PC-3 (cell line): ENCODE measurements at regions not wholly inside any gene's neighbourhood (a gene's known extent, or its start where the extent isn't known, plus 50 kb on each side); places are given as distances from the start of the nearest gene placed in this dataset.

Experiments used
- EZH2 ChIP-seq: fragments of 300-600 bp; sonication (generic); IDR thresholded peaks from one replicate; pipeline ENCODE4 v1.6.1; 2017; ENCODE audit warnings: antibody characterized with exemption, mild to moderate bottlenecking, low read length; ENCODE audit not compliant: unreplicated experiment
- TF ChIP-seq, protein P1 (sequence below): fragments of 300-600 bp; sonication (generic); conservative IDR thresholded peaks from 2 replicates; pipeline ENCODE4 v1.5.1; 2017; ENCODE audit warnings: antibody characterized with exemption, low read depth, mild to moderate bottlenecking, low read length

DNA sequence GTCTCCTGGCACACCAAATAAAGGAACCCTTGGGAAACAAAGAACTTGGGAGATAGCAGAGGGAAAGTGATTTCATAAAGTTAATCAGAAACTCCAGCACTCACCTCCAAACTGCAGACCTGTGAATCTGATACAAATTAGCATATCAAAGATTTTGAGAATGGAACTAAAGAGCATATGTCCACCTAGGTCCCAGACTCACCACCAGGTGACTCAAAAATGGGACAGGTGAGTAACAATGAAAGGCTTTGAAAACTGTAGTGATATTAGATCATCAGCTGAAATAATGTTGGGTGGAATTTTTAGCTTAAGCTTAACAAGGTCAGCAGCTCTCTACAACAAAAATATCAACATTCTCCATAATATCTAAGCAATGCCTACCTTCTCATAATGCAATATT is 214.8 kb downstream of the RERGL start:
- TF ChIP-seq, protein P1, sequence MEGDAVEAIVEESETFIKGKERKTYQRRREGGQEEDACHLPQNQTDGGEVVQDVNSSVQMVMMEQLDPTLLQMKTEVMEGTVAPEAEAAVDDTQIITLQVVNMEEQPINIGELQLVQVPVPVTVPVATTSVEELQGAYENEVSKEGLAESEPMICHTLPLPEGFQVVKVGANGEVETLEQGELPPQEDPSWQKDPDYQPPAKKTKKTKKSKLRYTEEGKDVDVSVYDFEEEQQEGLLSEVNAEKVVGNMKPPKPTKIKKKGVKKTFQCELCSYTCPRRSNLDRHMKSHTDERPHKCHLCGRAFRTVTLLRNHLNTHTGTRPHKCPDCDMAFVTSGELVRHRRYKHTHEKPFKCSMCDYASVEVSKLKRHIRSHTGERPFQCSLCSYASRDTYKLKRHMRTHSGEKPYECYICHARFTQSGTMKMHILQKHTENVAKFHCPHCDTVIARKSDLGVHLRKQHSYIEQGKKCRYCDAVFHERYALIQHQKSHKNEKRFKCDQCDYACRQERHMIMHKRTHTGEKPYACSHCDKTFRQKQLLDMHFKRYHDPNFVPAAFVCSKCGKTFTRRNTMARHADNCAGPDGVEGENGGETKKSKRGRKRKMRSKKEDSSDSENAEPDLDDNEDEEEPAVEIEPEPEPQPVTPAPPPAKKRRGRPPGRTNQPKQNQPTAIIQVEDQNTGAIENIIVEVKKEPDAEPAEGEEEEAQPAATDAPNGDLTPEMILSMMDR = no peak
- no peak for TF ChIP-seq EZH2
